Activated B cell treated with CpG ODN at 0.5 μM for 24 hours (primary cell): ENCODE measurements at regions not wholly inside any gene's neighbourhood (a gene's known extent, or its start where the extent isn't known, plus 50 kb on each side); places are given as distances from the start of the nearest gene placed in this dataset.

ENCODE experiments used
- ATAC-seq: fragments of 200-7000 bp; cut with Tn5 transposase; one replicate; pipeline ENCODE4 v1.10.0; 2021; ENCODE audit warnings: low read depth, mild to moderate bottlenecking, moderate library complexity
- CTCF ChIA-PET: fragments of 350-600 bp; sonication (Branson Sonifier 250); formaldehyde crosslinking; loops from one replicate; lab custom pipeline; 2021; ENCODE audit warnings: antibody characterized with exemption; lab: Charles Lee
- POLR2A ChIA-PET: fragments of 350-600 bp; sonication (Branson Sonifier 250); formaldehyde crosslinking; loops from one replicate; lab custom pipeline; 2021; ENCODE audit warnings: antibody characterized with exemption; lab: Charles Lee
- DNase-seq: peaks from one replicate; pipeline ENCODE4 v3.0.0; 2022
- H3K27ac Mint-ChIP-seq: one replicate; pipeline ENCODE4 v1.8.0; 2020; ENCODE audit warnings: mixed read lengths
- H3K27me3 Mint-ChIP-seq: one replicate; pipeline ENCODE4 v1.8.0; 2021; ENCODE audit warnings: mixed read lengths
- H3K36me3 Mint-ChIP-seq: one replicate; pipeline ENCODE4 v1.8.0; 2021; ENCODE audit warnings: low read depth, mixed read lengths
- H3K4me1 Mint-ChIP-seq: one replicate; pipeline ENCODE4 v1.8.0; 2021; ENCODE audit warnings: mixed read lengths
- H3K4me3 Mint-ChIP-seq: one replicate; pipeline ENCODE4 v1.8.0; 2020; ENCODE audit warnings: mild to moderate bottlenecking, mixed read lengths
- H3K9me3 Mint-ChIP-seq: one replicate; pipeline ENCODE4 v1.8.0; 2020; ENCODE audit warnings: mixed read lengths
- intact Hi-C: fragments of 100-400 bp; cut with micrococcal nuclease; formaldehyde crosslinking; loops from one replicate; pipeline ENCODE4 v1.15.1; 2024
- TF ChIP-seq, protein P1 (sequence below): fragments of 200-600 bp; IDR thresholded peaks from one replicate; pipeline ENCODE4 v1.8.0; 2022; ENCODE audit warnings: antibody characterized with exemption, mild to moderate bottlenecking

GRCh38 chr13:50435011-50435410 lies 408.5 kb downstream of the DLEU7 start:
- Mint-ChIP-seq H3K27me3 (no peaks in the 10 kb centered on the region), H3K27ac (no peak overlapping the region), H3K36me3 (no peaks in the 10 kb centered on the region), H3K9me3 (no peaks in the 10 kb centered on the region), H3K4me1 (no peaks in the 10 kb centered on the region), H3K4me3 (no peak overlapping the region)
- TF ChIP-seq, protein P1, sequence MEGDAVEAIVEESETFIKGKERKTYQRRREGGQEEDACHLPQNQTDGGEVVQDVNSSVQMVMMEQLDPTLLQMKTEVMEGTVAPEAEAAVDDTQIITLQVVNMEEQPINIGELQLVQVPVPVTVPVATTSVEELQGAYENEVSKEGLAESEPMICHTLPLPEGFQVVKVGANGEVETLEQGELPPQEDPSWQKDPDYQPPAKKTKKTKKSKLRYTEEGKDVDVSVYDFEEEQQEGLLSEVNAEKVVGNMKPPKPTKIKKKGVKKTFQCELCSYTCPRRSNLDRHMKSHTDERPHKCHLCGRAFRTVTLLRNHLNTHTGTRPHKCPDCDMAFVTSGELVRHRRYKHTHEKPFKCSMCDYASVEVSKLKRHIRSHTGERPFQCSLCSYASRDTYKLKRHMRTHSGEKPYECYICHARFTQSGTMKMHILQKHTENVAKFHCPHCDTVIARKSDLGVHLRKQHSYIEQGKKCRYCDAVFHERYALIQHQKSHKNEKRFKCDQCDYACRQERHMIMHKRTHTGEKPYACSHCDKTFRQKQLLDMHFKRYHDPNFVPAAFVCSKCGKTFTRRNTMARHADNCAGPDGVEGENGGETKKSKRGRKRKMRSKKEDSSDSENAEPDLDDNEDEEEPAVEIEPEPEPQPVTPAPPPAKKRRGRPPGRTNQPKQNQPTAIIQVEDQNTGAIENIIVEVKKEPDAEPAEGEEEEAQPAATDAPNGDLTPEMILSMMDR: no peak
- POLR2A ChIA-PET: no interaction called here
- DNase-seq: no peak
- CTCF ChIA-PET: no interaction called here
- ATAC-seq: no peak
- intact Hi-C loops: no loop called here

- intact Hi-C loops: no loop called here
- no peaks in the 10 kb centered on the region for H3K36me3 Mint-ChIP-seq
- H3K9me3 Mint-ChIP-seq: no peaks in the 10 kb centered on the region
- CTCF ChIA-PET: no interaction called here
- ATAC-seq (no peak), DNase-seq (no peak)
- H3K27me3 Mint-ChIP-seq: no peaks in the 10 kb centered on the region
- POLR2A ChIA-PET: interaction anchor here (0.7 kb wide), 1 partner anchor 15 kb away, joined by 3 read pairs; no protein-coding TSS in a partner anchor
- H3K4me1 Mint-ChIP-seq: no peaks in the 10 kb centered on the region
- TF ChIP-seq, protein P1: no peak
- H3K4me3 Mint-ChIP-seq: no peak overlapping the region
- no peak overlapping the region for H3K27ac Mint-ChIP-seq
These were observed 406.2 kb downstream of the DLEU7 start for GRCh38 chr13:50437252-50437651.

GRCh38 chr13:50438351-50438750 lies 405.1 kb downstream of the DLEU7 start:
- TF ChIP-seq, protein P1: no peak
- CTCF ChIA-PET: no interaction called here
- no peaks in the 10 kb centered on the region for H3K36me3 Mint-ChIP-seq
- H3K27me3 Mint-ChIP-seq: no peaks in the 10 kb centered on the region
- POLR2A ChIA-PET: no interaction called here
- H3K4me3 Mint-ChIP-seq: no peak overlapping the region
- no peaks in the 10 kb centered on the region for H3K9me3 Mint-ChIP-seq
- intact Hi-C loops: no loop called here
- H3K27ac Mint-ChIP-seq: no peak overlapping the region
- ATAC-seq: no peak
- H3K4me1 Mint-ChIP-seq: peaks cover 9% of the 10 kb centered on the region
- no peak for DNase-seq

DNA sequence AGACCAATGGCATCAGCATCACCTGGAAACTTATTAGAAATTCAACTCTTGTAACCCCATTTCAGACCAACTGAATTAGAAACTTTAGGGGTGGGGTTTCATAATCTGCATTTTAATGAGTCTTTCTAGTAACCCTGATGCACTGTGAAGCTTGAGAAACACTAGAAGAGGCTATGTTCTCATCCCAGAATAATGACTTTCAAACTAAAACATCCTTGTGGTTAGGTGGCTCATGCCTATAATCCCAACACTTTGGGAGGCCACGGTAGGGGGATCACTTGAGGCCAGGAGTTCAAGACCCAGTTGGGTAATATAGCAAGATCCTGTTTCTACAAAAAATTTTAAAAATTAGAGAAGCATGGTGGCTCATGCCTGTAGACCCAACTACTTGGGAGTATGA lies 402.4 kb downstream of the DLEU7 start:
- TF ChIP-seq, protein P1: no peak
- ChIA-PET POLR2A (interaction anchor here (0.7 kb wide), 1 partner anchor 310 kb away, joined by 4 read pairs; no protein-coding TSS in a partner anchor), CTCF (no interaction called here)
- no peak for DNase-seq
- Mint-ChIP-seq H3K9me3 (no peaks in the 10 kb centered on the region), H3K4me3 (no peak overlapping the region), H3K27ac (no peak overlapping the region), H3K4me1 (peaks cover 12% of the 10 kb centered on the region), H3K27me3 (no peaks in the 10 kb centered on the region), H3K36me3 (no peaks in the 10 kb centered on the region)
- intact Hi-C loops: no loop called here
- ATAC-seq: no peak

DNA sequence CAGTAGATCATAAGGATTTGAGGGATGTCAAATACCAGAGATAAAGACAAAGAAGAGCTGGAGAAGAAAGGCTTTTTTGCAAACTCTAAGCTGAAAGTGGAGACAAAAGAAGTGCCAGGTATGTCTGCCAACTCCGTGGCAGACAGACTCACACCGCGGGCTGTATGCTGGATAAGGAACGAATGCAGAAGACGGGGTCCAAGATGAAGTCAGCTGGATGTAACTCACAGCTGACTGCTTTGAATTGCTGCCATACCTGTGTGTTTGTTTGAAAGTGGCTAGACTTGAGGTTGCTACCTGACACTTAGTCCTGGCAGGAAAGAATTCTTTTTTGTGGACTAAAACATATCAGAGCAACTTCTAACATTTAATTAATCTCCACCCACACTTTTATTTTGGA lies 398.8 kb downstream of the DLEU7 start:
- Mint-ChIP-seq H3K4me1 (peaks cover 12% of the 10 kb centered on the region), H3K4me3 (no peak overlapping the region), H3K9me3 (no peaks in the 10 kb centered on the region), H3K27ac (no peak overlapping the region), H3K36me3 (no peaks in the 10 kb centered on the region), H3K27me3 (no peaks in the 10 kb centered on the region)
- no peak for DNase-seq
- CTCF ChIA-PET: no interaction called here
- intact Hi-C loops: no loop called here
- POLR2A ChIA-PET: interaction anchor here (0.5 to 0.9 kb wide), 2 partner anchors 57 to 428 kb away, joined by 4 read pairs; no protein-coding TSS in a partner anchor
- TF ChIP-seq, protein P1: no peak
- ATAC-seq: no peak
